ENCODE measurements at regions not wholly inside any gene's neighbourhood (a gene's known extent, or its start where the extent isn't known, plus 50 kb on each side); places are given as distances from the start of the nearest gene placed in this dataset.

GRCh38 chr6:48826152-48826515, 636.9 kb downstream of the MMUT start:
- no peaks in the 10 kb centered on the region for H3K27me3 ChIP-seq
- no peak for ATAC-seq
- no peaks in the 10 kb centered on the region for H3K36me3 ChIP-seq
- H3K4me3 ChIP-seq: no peak overlapping the region
- no peaks in the 10 kb centered on the region for H3K9me3 ChIP-seq
- no peaks in the 10 kb centered on the region for H3K4me1 ChIP-seq
- H3K27ac ChIP-seq: no peak overlapping the region
- 17 to 42% methylated on average over 2 of the region's 2 CpGs for WGBS, 2 donors (ENCODE audit: low coverage in 1 of 2)
- TF ChIP-seq, protein P1, sequence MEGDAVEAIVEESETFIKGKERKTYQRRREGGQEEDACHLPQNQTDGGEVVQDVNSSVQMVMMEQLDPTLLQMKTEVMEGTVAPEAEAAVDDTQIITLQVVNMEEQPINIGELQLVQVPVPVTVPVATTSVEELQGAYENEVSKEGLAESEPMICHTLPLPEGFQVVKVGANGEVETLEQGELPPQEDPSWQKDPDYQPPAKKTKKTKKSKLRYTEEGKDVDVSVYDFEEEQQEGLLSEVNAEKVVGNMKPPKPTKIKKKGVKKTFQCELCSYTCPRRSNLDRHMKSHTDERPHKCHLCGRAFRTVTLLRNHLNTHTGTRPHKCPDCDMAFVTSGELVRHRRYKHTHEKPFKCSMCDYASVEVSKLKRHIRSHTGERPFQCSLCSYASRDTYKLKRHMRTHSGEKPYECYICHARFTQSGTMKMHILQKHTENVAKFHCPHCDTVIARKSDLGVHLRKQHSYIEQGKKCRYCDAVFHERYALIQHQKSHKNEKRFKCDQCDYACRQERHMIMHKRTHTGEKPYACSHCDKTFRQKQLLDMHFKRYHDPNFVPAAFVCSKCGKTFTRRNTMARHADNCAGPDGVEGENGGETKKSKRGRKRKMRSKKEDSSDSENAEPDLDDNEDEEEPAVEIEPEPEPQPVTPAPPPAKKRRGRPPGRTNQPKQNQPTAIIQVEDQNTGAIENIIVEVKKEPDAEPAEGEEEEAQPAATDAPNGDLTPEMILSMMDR (IDR thresholded peaks at IDR 0.05): no peak
- TF ChIP-seq POLR2AphosphoS5 (IDR thresholded peaks at IDR 0.05): no peak
- no peak for TF ChIP-seq EP300 (IDR thresholded peaks at IDR 0.05)
- TF ChIP-seq POLR2A (IDR thresholded peaks at IDR 0.05): no peak

GRCh38 chr6:48825501-48826151, 637.4 kb downstream of the MMUT start:
- WGBS, 2 donors (ENCODE audit: low coverage in 1 of 2): 59 to 76% methylated on average over 3 of the region's 3 CpGs
- no peak for ATAC-seq
- no peak overlapping the region for H3K4me3 ChIP-seq
- H3K36me3 ChIP-seq: no peaks in the 10 kb centered on the region
- H3K27me3 ChIP-seq: no peaks in the 10 kb centered on the region
- H3K27ac ChIP-seq: no peak overlapping the region
- H3K9me3 ChIP-seq: no peaks in the 10 kb centered on the region
- TF ChIP-seq EP300 (IDR thresholded peaks at IDR 0.05): no peak
- TF ChIP-seq, protein P1 (IDR thresholded peaks at IDR 0.05): no peak
- no peak for TF ChIP-seq POLR2AphosphoS5 (IDR thresholded peaks at IDR 0.05)
- no peak for TF ChIP-seq POLR2A (IDR thresholded peaks at IDR 0.05)
- no peaks in the 10 kb centered on the region for H3K4me1 ChIP-seq

DNA sequence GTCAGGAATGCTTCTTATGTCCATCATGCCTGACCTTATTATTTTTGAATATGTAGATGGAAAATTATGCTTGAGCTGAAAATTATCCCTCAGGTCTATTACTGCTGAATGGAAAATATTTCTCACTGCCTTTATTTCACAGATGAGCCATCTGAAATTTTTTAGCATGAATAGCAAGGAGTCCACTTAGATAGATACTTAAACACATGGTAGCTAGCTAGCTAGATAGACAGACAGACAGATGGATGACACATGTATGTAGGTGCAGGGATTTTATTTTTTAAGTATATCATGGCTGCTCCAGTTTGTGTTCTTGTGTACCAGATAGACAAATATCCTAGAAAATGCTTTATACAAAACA, 645.0 kb downstream of the MMUT start:
- H3K4me1 ChIP-seq: no peaks in the 10 kb centered on the region
- no peaks in the 10 kb centered on the region for H3K36me3 ChIP-seq
- no peaks in the 10 kb centered on the region for H3K9me3 ChIP-seq
- no peaks in the 10 kb centered on the region for H3K27me3 ChIP-seq
- no peak for ATAC-seq
- no peak overlapping the region for H3K4me3 ChIP-seq
- no peak overlapping the region for H3K27ac ChIP-seq
- TF ChIP-seq POLR2AphosphoS5 (IDR thresholded peaks at IDR 0.05): no peak
- no peak for TF ChIP-seq EP300 (IDR thresholded peaks at IDR 0.05)
- no peak for TF ChIP-seq POLR2A (IDR thresholded peaks at IDR 0.05)
- TF ChIP-seq, protein P1 (IDR thresholded peaks at IDR 0.05): no peak

GRCh38 chr6:48817333-48818051, 645.6 kb downstream of the MMUT start:
- 31 to 33% methylated on average over 3 to 4 of the region's 4 CpGs for WGBS, 2 donors (ENCODE audit: low coverage in 1 of 2)
- TF ChIP-seq POLR2AphosphoS5 (IDR thresholded peaks at IDR 0.05) (no peak), POLR2A (IDR thresholded peaks at IDR 0.05) (no peak), EP300 (IDR thresholded peaks at IDR 0.05) (no peak)
- TF ChIP-seq, protein P1 (IDR thresholded peaks at IDR 0.05): no peak
- Histone ChIP-seq H3K36me3 (no peaks in the 10 kb centered on the region), H3K27ac (no peak overlapping the region), H3K4me1 (no peaks in the 10 kb centered on the region), H3K4me3 (no peak overlapping the region), H3K27me3 (no peaks in the 10 kb centered on the region), H3K9me3 (no peaks in the 10 kb centered on the region)
- no peak for ATAC-seq

- ATAC-seq: no peak
- Histone ChIP-seq H3K9me3 (no peaks in the 10 kb centered on the region), H3K27me3 (no peaks in the 10 kb centered on the region), H3K36me3 (no peaks in the 10 kb centered on the region), H3K4me3 (no peak overlapping the region), H3K27ac (no peak overlapping the region), H3K4me1 (no peaks in the 10 kb centered on the region)
- no peak for TF ChIP-seq POLR2A (IDR thresholded peaks at IDR 0.05)
- no peak for TF ChIP-seq POLR2AphosphoS5 (IDR thresholded peaks at IDR 0.05)
- TF ChIP-seq, protein P1 (IDR thresholded peaks at IDR 0.05): no peak
- no peak for TF ChIP-seq EP300 (IDR thresholded peaks at IDR 0.05)
These were observed 648.1 kb downstream of the MMUT start for GRCh38 chr6:48814957-48815356.

Data from gastroesophageal sphincter (tissue), 4 donors.